Ishikawa (cell line): ENCODE measurements at regions not wholly inside any gene's neighbourhood (a gene's known extent, or its start where the extent isn't known, plus 50 kb on each side); places are given as distances from the start of the nearest gene placed in this dataset.

Source experiments
- CEBPB ChIP-seq: IDR thresholded peaks from 2 replicates; pipeline ENCODE4 v1.6.1; 2012
- CREB1 ChIP-seq: IDR thresholded peaks from 2 replicates; pipeline ENCODE4 v1.6.1; 2012; ENCODE audit warnings: low read depth
- EGR1 ChIP-seq: IDR thresholded peaks from 2 replicates; pipeline ENCODE4 v1.6.1; 2012
- EP300 ChIP-seq: IDR thresholded peaks from 2 replicates; pipeline ENCODE4 v1.6.1; 2012; ENCODE audit warnings: borderline replicate concordance
- FOXM1 ChIP-seq: IDR thresholded peaks from 2 replicates; pipeline ENCODE4 v1.6.1; 2012; ENCODE audit warnings: low read depth, borderline replicate concordance
- MAX ChIP-seq: IDR thresholded peaks from 2 replicates; pipeline ENCODE4 v1.6.1; 2012
- NFIC ChIP-seq: IDR thresholded peaks from 2 replicates; pipeline ENCODE4 v1.6.1; 2012
- RAD21 ChIP-seq: IDR thresholded peaks from 2 replicates; pipeline ENCODE4 v1.6.1; 2012; ENCODE audit warnings: low read depth
- REST ChIP-seq: IDR thresholded peaks from 2 replicates; pipeline ENCODE4 v1.6.1; 2012; ENCODE audit warnings: low read depth, mild to moderate bottlenecking
- TAF1 ChIP-seq: IDR thresholded peaks from 2 replicates; pipeline ENCODE4 v1.6.1; 2012; ENCODE audit warnings: low read depth, mild to moderate bottlenecking
- YY1 ChIP-seq: IDR thresholded peaks from 2 replicates; pipeline ENCODE4 v1.6.1; 2012; ENCODE audit warnings: low read depth
- ZBTB7A ChIP-seq: IDR thresholded peaks from 2 replicates; pipeline ENCODE4 v1.6.1; 2012; ENCODE audit warnings: low read depth

- TF ChIP-seq REST = no peak
- TF ChIP-seq EGR1 = no peak
- no peak for TF ChIP-seq TAF1
- no peak for TF ChIP-seq EP300
- no peak for TF ChIP-seq ZBTB7A
- no peak for TF ChIP-seq CEBPB
- TF ChIP-seq RAD21 = no peak
- no peak for TF ChIP-seq FOXM1
- TF ChIP-seq MAX = no peak
- no peak for TF ChIP-seq CREB1
- TF ChIP-seq YY1 = no peak
- no peak for TF ChIP-seq NFIC
Measured at GRCh38 chr20:60501048-60501447, 542.8 kb downstream of the CDH26 start.
